Lower leg skin (tissue), 4 donors: ENCODE measurements at regions not wholly inside any gene's neighbourhood (a gene's known extent, or its start where the extent isn't known, plus 50 kb on each side); places are given as distances from the start of the nearest gene placed in this dataset.

Experiments used
- DNase-seq, 2 donors: peaks; one replicate each; pipeline ENCODE4 v3.0.0-alpha.2; 2019; ENCODE audit warnings: low spot score in 2 of 2
- H3K4me3 ChIP-seq: fragments of 200-600 bp; sonication (generic); 2 replicates; pipeline ENCODE4 v1.5.1; 2017; ENCODE audit warnings: mild to moderate bottlenecking, low read depth; ENCODE audit not compliant: poor library complexity, severe bottlenecking
- CTCF ChIP-seq, 3 donors: fragments of 450-650 bp; IDR thresholded peaks; one replicate each; pipeline ENCODE4 v1.5.1; 2016; ENCODE audit warnings: antibody characterized with exemption in 3 of 3, mild to moderate bottlenecking in 3 of 3, moderate library complexity in 2 of 3
- POLR2A ChIP-seq, 2 donors: fragments of 450-650 bp; IDR thresholded peaks; one replicate each; pipeline ENCODE4 v1.6.1; 2016 to 2017; ENCODE audit warnings: antibody characterized with exemption in 2 of 2, mild to moderate bottlenecking in 1 of 2, moderate library complexity in 1 of 2
- WGBS, 2 donors: methylation state at CpG; one replicate each; pipeline ENCODE4 v1.1.5; 2018; 5-methylcytosine and 5-hydroxymethylcytosine counted together
- intact Hi-C: fragments of 100-400 bp; cut with DNase I; formaldehyde crosslinking; loops from one replicate; pipeline ENCODE4 v1.15.0; 2023; ENCODE audit warnings: low total_unique reads

GRCh38 chr7:88516429-88516828 is 209.7 kb upstream of the STEAP4 start:
- WGBS, 2 donors = 63 to 68% methylated on average over 1 of the region's 1 CpG
- H3K4me3 ChIP-seq = no peak overlapping the region
- DNase-seq = no peak
- intact Hi-C loops = no loop called here
- TF ChIP-seq CTCF (IDR thresholded peaks at IDR 0.05) = no peak

GRCh38 chr7:88515301-88515700 is 208.6 kb upstream of the STEAP4 start:
- H3K4me3 ChIP-seq = no peak overlapping the region
- DNase-seq = no peak
- intact Hi-C loops = no loop called here
- WGBS, 2 donors = 67 to 97% methylated on average over 1 of the region's 1 CpG
- TF ChIP-seq CTCF (IDR thresholded peaks at IDR 0.05) (no peak), POLR2A (IDR thresholded peaks at IDR 0.05) (no peak)

GRCh38 chr7:88509341-88509740 is 202.6 kb upstream of the STEAP4 start:
- no peak for DNase-seq
- no peak for TF ChIP-seq POLR2A (IDR thresholded peaks at IDR 0.05)
- no peak for TF ChIP-seq CTCF (IDR thresholded peaks at IDR 0.05)
- no peak overlapping the region for H3K4me3 ChIP-seq
- intact Hi-C loops = no loop called here

- DNase-seq = no peak
- no peak for TF ChIP-seq CTCF (IDR thresholded peaks at IDR 0.05)
- TF ChIP-seq POLR2A (IDR thresholded peaks at IDR 0.05) = no peak
- 24 to 25% methylated on average over 6 of the region's 6 CpGs for WGBS, 2 donors
- H3K4me3 ChIP-seq = no peak overlapping the region
- intact Hi-C loops = no loop called here
Measured at GRCh38 chr7:88500131-88500530, 193.4 kb upstream of the STEAP4 start.

GRCh38 chr7:88495881-88496725 is 189.4 kb upstream of the STEAP4 start:
- intact Hi-C loops = no loop called here
- TF ChIP-seq POLR2A (IDR thresholded peaks at IDR 0.05) (no peak), CTCF (IDR thresholded peaks at IDR 0.05) (no peak)
- no peak for DNase-seq
- H3K4me3 ChIP-seq = no peak overlapping the region
- 57 to 61% methylated on average over 8 of the region's 8 CpGs for WGBS, 2 donors

- TF ChIP-seq CTCF (IDR thresholded peaks at IDR 0.05) = no peak
- TF ChIP-seq POLR2A (IDR thresholded peaks at IDR 0.05) = no peak
- DNase-seq = no peak
- H3K4me3 ChIP-seq = no peak overlapping the region
- intact Hi-C loops = no loop called here
Measured at GRCh38 chr7:88492153-88492552, 185.5 kb upstream of the STEAP4 start.
